Activated CD8-positive, alpha-beta memory T cell treated with anti-CD3 and anti-CD28 coated beads, Interleukin-2, amount 50 U/mL, for 48 hours (primary cell): ENCODE measurements at regions not wholly inside any gene's neighbourhood (a gene's known extent, or its start where the extent isn't known, plus 50 kb on each side); places are given as distances from the start of the nearest gene placed in this dataset.

Experiments
- DNase-seq: peaks from one replicate; pipeline ENCODE4 v3.0.0-alpha.2; 2020

- DNase-seq: no peak
These were observed 1569.7 kb upstream of the IGFBP7 start for GRCh38 chr4:58679886-58680285.

DNA sequence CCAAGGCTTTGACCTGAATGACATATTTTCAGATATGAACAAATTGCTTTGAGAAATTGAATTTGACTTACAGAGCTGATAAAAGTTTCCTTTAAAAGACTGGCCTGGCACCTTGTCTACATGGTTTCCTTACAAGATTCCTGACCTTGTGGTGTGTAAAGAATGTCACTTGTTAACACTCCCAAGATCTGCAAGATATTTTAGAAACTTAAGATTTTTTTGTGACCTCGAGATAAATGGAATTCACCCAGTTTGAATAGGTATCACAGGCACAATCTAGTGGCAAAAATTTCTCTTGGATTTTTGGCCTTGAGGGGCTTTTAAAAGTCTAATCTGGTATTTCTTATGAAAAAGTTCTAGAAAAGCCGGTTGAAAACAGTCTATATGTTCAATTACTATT lies 1568.9 kb upstream of the IGFBP7 start:
- DNase-seq: no peak

GRCh38 chr4:58669783-58670182 lies 1559.6 kb upstream of the IGFBP7 start:
- no peak for DNase-seq

DNA sequence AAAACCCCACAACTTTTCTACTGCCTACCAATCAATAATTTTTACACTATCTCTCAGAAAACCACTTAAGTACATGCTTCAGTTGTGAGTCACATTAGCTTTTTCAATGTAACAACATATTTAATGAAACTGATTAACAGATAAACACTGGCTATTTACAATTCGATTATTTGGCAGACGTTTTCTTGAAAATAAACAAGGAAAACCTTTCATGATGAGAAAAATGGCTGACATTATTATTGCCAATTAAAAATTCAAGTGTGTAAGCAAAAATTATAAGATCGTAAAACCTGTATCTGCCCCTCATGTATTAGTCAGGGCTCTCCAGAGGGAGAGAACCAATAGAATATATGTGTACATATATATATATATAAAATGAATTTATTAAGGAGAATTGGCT lies 1555.5 kb upstream of the IGFBP7 start:
- DNase-seq: no peak

- DNase-seq: no peak
These were observed 1548.5 kb upstream of the IGFBP7 start for GRCh38 chr4:58658701-58659100.

DNA sequence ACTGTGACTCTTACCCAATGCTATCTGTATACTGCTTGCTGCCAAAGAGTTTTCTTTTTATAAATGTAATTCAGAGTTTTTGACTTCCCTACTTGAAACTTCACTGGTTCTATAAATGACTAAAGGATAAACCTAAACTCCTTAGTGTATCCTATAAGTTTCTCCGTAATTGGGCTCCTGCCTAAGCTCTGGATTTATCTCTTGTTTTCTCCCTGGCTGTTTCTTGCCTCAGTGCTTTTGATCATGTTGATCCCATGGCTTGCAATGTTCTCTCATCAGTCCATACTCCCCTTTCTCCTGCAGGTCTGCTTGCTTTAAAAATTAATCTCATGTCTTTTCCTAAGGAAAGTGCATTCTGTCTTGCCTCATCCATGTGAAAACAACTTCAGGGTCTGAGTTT lies 1543.1 kb upstream of the IGFBP7 start:
- DNase-seq: no peak

GRCh38 chr4:58649226-58649625 lies 1539.0 kb upstream of the IGFBP7 start:
- DNase-seq: no peak

- no peak for DNase-seq
These were observed 1535.9 kb upstream of the IGFBP7 start for GRCh38 chr4:58646126-58646525.

GRCh38 chr4:58644549-58644948 lies 1534.4 kb upstream of the IGFBP7 start:
- no peak for DNase-seq

GRCh38 chr4:58636381-58636780 lies 1526.2 kb upstream of the IGFBP7 start:
- no peak for DNase-seq

GRCh38 chr4:58617226-58617625 lies 1507.0 kb upstream of the IGFBP7 start:
- DNase-seq: no peak

GRCh38 chr4:58611012-58611411 lies 1500.8 kb upstream of the IGFBP7 start:
- DNase-seq: no peak

GRCh38 chr4:58606303-58606702 lies 1496.1 kb upstream of the IGFBP7 start:
- DNase-seq: no peak

DNA sequence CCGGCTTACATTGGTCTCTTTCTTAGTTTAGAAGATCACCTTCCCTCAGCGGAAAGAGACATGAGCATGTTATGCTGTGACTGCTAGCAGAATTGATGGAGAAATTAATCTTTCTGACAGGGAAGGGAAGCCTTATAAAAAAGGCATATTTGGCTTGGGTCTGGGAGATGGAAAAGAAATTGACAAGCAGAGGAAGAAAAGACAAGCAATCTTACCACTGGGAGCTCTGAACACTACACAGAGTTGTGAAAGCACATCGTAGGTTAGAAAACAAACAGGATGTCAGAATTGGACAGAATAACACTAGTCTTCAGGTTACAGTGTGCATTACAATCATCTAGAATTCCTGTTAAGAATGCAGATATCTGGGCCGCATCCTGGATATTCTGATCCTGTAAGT lies 1493.8 kb upstream of the IGFBP7 start:
- no peak for DNase-seq

DNA sequence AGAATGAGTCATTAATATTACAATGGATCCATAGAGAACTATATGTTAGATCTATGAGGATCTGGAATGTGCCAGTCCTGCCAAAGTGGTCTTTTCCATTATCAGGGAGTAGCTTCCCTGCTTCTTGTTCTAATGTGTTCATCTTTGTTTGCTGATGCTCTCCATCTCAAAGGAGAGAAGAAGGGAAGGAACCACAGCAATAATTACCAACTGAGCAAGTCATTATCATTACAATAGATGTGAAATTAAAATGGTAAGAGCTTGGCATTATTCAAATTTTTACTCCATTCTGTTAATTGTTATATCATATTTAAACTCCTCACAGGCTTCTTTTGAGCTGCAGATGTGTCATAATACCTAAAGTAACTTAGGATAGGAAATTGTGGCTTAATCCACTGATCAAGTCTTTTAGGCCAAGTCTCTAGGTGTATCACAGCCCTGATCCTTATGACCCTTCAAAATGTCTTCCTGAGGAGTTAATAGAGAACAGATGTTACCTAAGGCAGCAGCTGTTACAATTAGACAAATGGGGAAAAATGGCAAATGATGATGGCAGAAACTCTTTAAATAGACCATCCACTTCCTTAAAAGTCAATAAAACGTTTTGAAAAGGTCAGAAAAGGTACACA lies 1492.7 kb upstream of the IGFBP7 start:
- no peak for DNase-seq

DNA sequence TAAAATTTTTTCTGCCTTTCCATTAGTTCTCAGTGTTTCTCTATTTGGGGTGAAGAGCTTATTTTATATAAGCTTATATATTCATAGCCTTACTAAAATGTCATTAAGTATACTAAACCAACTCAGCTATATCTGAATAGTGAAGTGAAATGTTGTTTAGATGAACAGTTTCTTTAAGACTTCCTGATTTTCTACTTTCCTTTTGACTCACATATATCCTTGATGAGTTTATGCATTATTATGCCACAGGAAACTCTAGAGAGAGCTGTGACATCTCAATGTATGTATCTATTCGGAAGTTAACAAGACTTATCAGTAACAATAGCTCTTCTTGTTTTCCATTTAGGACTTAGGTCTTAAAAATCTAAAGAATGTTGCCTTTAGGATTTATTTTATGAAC lies 1491.8 kb upstream of the IGFBP7 start:
- DNase-seq: no peak

DNA sequence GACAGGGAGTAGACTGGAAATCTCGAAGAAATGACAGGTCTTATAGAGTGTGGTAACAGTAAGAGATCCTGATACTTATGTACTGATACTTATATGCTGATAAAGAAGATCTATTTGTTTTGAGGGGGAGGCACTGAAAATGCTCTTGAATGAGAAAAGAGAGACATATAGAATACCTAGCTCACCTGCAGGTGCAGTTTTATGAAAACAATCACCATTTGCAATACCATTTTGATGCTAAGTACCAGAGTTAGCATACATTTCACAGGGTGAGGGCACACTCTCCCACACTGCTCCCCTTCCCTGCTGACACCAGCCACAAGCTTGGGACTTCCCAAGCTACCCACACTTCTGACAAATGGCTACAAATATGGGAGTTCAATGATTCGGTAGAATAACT lies 1490.1 kb upstream of the IGFBP7 start:
- no peak for DNase-seq

DNA sequence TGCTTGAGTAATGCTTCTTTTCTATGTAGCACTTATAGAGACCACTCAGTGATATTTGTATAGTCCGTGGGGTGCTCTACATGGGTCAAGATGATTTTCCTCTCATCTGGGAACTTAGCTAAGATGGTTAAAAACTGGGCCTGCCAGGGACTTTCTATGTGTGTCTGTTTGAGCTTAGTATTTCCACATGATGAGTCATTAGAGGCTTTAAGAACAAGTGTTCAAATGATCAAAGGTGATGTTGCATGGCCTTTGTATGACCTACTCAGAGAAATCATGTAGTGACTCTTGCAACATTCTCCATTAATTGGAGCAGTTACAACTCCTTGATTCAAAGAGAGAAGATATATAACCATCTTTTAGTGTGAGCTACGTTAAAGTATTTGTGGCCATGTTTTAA lies 1480.5 kb upstream of the IGFBP7 start:
- DNase-seq: no peak

- no peak for DNase-seq
These were observed 1477.7 kb upstream of the IGFBP7 start for GRCh38 chr4:58587856-58588255.

DNA sequence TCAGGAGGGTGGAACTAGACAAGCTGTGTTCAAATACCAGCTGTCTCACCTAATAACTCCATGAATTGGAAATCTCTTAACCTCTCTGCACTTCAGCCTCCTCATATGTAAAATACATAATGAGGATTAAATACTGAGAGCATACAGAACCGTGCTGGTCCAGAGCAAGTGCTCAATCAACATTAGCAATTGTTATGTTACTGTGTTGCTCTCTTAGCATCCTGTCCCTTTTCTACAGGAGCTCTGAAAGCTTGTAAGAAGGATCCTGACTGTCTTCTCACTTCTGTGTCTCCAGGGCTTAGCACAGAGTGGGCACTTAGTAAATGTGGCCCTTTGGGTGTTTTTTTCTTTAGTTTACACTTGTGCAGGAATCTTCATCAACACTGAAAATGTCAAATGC lies 1456.1 kb upstream of the IGFBP7 start:
- no peak for DNase-seq

DNA sequence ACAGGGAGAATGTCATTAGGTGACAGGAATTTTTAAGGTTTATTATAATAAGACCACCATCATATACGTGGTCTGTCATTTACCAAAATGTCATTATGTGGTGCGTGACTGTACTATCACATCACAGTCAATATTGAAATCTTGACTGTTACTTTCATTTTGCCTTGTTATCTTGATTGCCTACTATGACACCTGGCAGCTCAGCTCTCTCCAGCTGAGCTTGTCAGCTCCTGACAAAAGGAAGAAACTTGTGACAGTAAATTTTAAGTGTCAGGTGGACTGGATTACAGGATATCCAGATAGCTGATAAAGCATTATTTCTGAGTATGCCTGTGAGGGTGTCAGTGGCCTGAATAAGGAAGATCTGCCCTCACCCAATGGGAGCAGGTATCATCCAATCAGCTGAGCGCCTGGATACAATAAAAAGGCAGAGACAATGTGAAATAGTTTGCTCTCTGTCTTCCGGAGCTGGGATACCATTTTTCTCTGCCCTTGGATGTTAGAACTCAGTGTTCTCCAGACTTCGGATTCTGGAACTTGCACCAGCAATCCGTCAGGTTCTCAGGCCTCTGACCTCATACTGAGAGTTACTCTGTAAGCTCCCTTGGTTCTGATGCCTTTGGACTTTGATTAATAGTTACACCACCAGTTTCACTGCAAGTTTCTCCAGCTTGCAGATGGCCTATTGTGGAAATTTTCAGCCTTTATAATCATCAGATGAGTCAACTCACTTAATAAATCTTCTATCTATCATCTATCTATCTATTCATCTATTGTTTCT lies 1454.7 kb upstream of the IGFBP7 start:
- no peak for DNase-seq

- no peak for DNase-seq
These were observed 1451.0 kb upstream of the IGFBP7 start for GRCh38 chr4:58561170-58561569.

DNA sequence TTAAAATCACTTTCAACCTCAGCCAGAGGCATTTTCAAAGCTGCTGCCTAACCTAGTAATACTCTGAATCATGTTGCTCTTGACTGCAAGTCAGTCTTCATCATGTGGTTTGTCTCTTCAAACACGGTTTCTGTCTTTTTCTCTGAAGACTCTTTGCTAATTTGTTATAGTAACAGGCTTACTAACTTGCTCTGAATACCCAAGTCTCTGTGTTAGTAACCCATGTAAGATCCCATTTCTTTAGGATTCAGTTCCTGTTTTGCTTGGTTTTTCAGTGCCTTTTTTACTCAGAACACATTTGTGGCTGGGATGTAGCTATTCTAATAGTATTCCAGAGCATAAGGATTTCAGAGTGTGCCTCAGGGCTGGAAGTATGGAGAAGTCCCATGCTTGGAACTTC lies 1450.6 kb upstream of the IGFBP7 start:
- DNase-seq: no peak

DNA sequence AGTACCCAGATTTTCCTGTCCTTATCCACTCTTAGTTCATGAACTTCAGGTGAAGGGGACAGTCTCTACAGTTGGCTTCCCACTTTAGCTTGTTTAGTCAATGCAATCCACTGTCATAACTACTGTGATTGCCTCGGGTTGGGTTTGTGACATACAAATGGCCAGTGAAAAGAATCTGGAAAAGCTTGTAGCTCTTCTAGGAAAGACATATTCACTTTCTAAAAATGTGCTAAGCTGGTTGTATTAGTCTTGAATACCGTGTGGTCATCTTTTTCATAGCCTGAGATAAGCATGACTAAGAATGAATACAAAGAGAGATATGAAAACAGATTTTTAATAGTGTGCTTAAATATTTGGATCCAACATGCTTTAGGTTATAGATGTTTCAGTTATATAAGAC lies 1443.5 kb upstream of the IGFBP7 start:
- no peak for DNase-seq

DNA sequence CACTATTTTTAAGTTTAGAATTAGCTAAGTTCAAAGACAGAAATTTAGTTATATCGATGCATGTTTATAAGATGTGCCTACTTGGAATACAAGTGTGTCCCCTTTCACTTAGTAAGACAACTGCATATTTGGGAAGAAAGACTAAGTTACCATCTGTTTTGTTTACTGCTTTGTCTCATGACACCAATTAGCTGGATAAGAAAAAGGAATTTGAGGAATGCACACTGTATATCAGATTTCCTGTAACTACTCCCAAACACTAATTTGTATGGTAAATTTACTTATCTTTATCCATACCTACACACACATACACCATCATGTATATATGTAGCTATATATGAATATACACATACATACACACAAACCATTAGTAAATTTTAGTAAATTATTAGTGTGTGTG lies 1442.8 kb upstream of the IGFBP7 start:
- DNase-seq: no peak
